Hippocampal formation (tissue), 2 donors: ENCODE measurements at regions not wholly inside any gene's neighbourhood (a gene's known extent, or its start where the extent isn't known, plus 50 kb on each side); places are given as distances from the start of the nearest gene placed in this dataset.
"Not testable (repeated sequence)": the region's sequence is repeated elsewhere in the genome, so short reads cannot be mapped to it uniquely, and the experiment has no call there.

ENCODE experiments used
- DNase-seq, 2 donors: peaks; one replicate each; lab custom pipeline; 2025; lab: John Stamatoyannopoulos, UW

- DNase-seq: no peak
Observed at GRCh38 chr2:228417956-228418355, 236.5 kb upstream of the SPHKAP start.

GRCh38 chr2:228417526-228417925 is 236.0 kb upstream of the SPHKAP start:
- DNase-seq: no peak

GRCh38 chr2:228410061-228410460 is 228.6 kb upstream of the SPHKAP start:
- DNase-seq: no peak

GRCh38 chr2:228409493-228409892 is 228.0 kb upstream of the SPHKAP start:
- DNase-seq: no peak

- no peak for DNase-seq
Observed at GRCh38 chr2:228408529-228409227, 227.2 kb upstream of the SPHKAP start.

GRCh38 chr2:228407821-228408220 is 226.3 kb upstream of the SPHKAP start:
- DNase-seq: no peak

- DNase-seq: no peak
Observed at GRCh38 chr2:228401065-228401912, 219.8 kb upstream of the SPHKAP start.

GRCh38 chr2:228387776-228388175 is 206.3 kb upstream of the SPHKAP start:
- no peak for DNase-seq

GRCh38 chr2:228378696-228379425 is 197.4 kb upstream of the SPHKAP start:
- no peak for DNase-seq

GRCh38 chr2:228378233-228378632 is 196.7 kb upstream of the SPHKAP start:
- DNase-seq: no peak

- DNase-seq: no peak
Observed at GRCh38 chr2:228377533-228377932, 196.0 kb upstream of the SPHKAP start.

GRCh38 chr2:228374741-228375140 is 193.3 kb upstream of the SPHKAP start:
- DNase-seq: no peak

- DNase-seq: no peak
Observed at GRCh38 chr2:228373191-228373590, 191.7 kb upstream of the SPHKAP start.

- no peak for DNase-seq
Observed at GRCh38 chr2:228372212-228372611, 190.7 kb upstream of the SPHKAP start.

- DNase-seq: no peak
Observed at GRCh38 chr2:228369400-228370031, 188.0 kb upstream of the SPHKAP start.

GRCh38 chr2:228367356-228367755 is 185.9 kb upstream of the SPHKAP start:
- no peak for DNase-seq

- no peak for DNase-seq
Observed at GRCh38 chr2:228359473-228359872, 178.0 kb upstream of the SPHKAP start.

- no peak for DNase-seq
Observed at GRCh38 chr2:228355897-228356296, 174.4 kb upstream of the SPHKAP start.

GRCh38 chr2:228352980-228353379 is 171.5 kb upstream of the SPHKAP start:
- DNase-seq: not testable (repeated sequence)

GRCh38 chr2:228352048-228352447 is 170.6 kb upstream of the SPHKAP start:
- DNase-seq: no peak

GRCh38 chr2:228348516-228349064 is 167.1 kb upstream of the SPHKAP start:
- no peak for DNase-seq

GRCh38 chr2:228344531-228344930 is 163.0 kb upstream of the SPHKAP start:
- no peak for DNase-seq
